ENCODE measurements at regions not wholly inside any gene's neighbourhood (a gene's known extent, or its start where the extent isn't known, plus 50 kb on each side); places are given as distances from the start of the nearest gene placed in this dataset.

GRCh38 chr12:107948391-107948945 is 174.0 kb downstream of the ASCL4 start:
- WGBS, 2 donors (ENCODE audit: extremely low coverage in 2 of 2, insufficient read length in 2 of 2, insufficient replicate concordance in 1 of 2) = no CpG with 5 or more reads among the region's 12 CpGs
- Histone ChIP-seq H3K4me3 (ENCODE audit: low read length in 2 of 2) (no peak overlapping the region), H3K9ac (ENCODE audit: low read depth, low read length, poor library complexity) (no peak overlapping the region), H2BK15ac (ENCODE audit: low read length) (no peak overlapping the region), H2AFZ (ENCODE audit: low read length) (no peak overlapping the region), H3K27ac (replicated peaks; ENCODE audit: low read length) (no peak overlapping the region), H3K18ac (ENCODE audit: low read length) (no peak overlapping the region), H2BK5ac (ENCODE audit: low read length) (no peak overlapping the region), H4K91ac (ENCODE audit: low read depth, low read length, poor library complexity) (no peak overlapping the region), H3K27me3 (ENCODE audit: control insufficient read depth in 3 of 3, insufficient read depth in 3 of 3, low read depth in 1 of 3, low read length in 3 of 3) (no peaks in the 10 kb centered on the region), H2BK120ac (ENCODE audit: low read depth, low read length) (no peak overlapping the region), H3K79me1 (ENCODE audit: low read depth, low read length) (no peaks in the 10 kb centered on the region), H4K8ac (ENCODE audit: low read depth, low read length) (no peak overlapping the region), H3K23ac (ENCODE audit: low read depth, low read length, poor library complexity) (no peak overlapping the region), H3K36me3 (replicated peaks in 1 of 2; ENCODE audit: control insufficient read depth in 2 of 2, insufficient read depth in 2 of 2, low read length in 2 of 2) (no peaks in the 10 kb centered on the region), H3K4ac (ENCODE audit: low read length) (no peak overlapping the region), H2AK5ac (ENCODE audit: low read depth, low read length) (no peak overlapping the region), H3K4me1 (ENCODE audit: control insufficient read depth in 2 of 2, insufficient read depth in 1 of 2, low read depth in 1 of 2, low read length in 2 of 2) (no peaks in the 10 kb centered on the region), H3K4me2 (ENCODE audit: insufficient read depth, low read length, poor library complexity, severe bottlenecking) (no peak overlapping the region), H3K9me3 (replicated peaks in 1 of 2; ENCODE audit: control insufficient read depth in 2 of 2, insufficient read depth in 1 of 2, low read depth in 1 of 2, low read length in 2 of 2) (no peaks in the 10 kb centered on the region), H3K14ac (ENCODE audit: low read length) (no peak overlapping the region), H2BK12ac (ENCODE audit: low read length) (no peak overlapping the region)
- DNase-seq (ENCODE audit: low spot score) = no peak

- no peaks in the 10 kb centered on the region for H3K36me3 ChIP-seq (replicated peaks in 1 of 2; ENCODE audit: control insufficient read depth in 2 of 2, insufficient read depth in 2 of 2, low read length in 2 of 2)
- H4K91ac ChIP-seq (ENCODE audit: low read depth, low read length, poor library complexity) = no peak overlapping the region
- H3K4me3 ChIP-seq (ENCODE audit: low read length in 2 of 2) = no peak overlapping the region
- H2BK5ac ChIP-seq (ENCODE audit: low read length) = no peak overlapping the region
- H2BK120ac ChIP-seq (ENCODE audit: low read depth, low read length) = no peak overlapping the region
- H3K9ac ChIP-seq (ENCODE audit: low read depth, low read length, poor library complexity) = no peak overlapping the region
- H3K4ac ChIP-seq (ENCODE audit: low read length) = no peak overlapping the region
- H2BK15ac ChIP-seq (ENCODE audit: low read length) = no peak overlapping the region
- no peak overlapping the region for H2AFZ ChIP-seq (ENCODE audit: low read length)
- H4K8ac ChIP-seq (ENCODE audit: low read depth, low read length) = no peak overlapping the region
- H3K4me2 ChIP-seq (ENCODE audit: insufficient read depth, low read length, poor library complexity, severe bottlenecking) = no peak overlapping the region
- no peaks in the 10 kb centered on the region for H3K4me1 ChIP-seq (ENCODE audit: control insufficient read depth in 2 of 2, insufficient read depth in 1 of 2, low read depth in 1 of 2, low read length in 2 of 2)
- H2AK5ac ChIP-seq (ENCODE audit: low read depth, low read length) = no peak overlapping the region
- peaks cover 0 to 3% (median 0%) of the 10 kb centered on the region in 3 experiments for H3K27me3 ChIP-seq (ENCODE audit: control insufficient read depth in 3 of 3, insufficient read depth in 3 of 3, low read depth in 1 of 3, low read length in 3 of 3)
- H3K18ac ChIP-seq (ENCODE audit: low read length) = no peak overlapping the region
- no CpG with 5 or more reads among the region's 2 CpGs for WGBS, 2 donors (ENCODE audit: extremely low coverage in 2 of 2, insufficient read length in 2 of 2, insufficient replicate concordance in 1 of 2)
- no peak overlapping the region for H3K27ac ChIP-seq (replicated peaks; ENCODE audit: low read length)
- no peaks in the 10 kb centered on the region for H3K9me3 ChIP-seq (replicated peaks in 1 of 2; ENCODE audit: control insufficient read depth in 2 of 2, insufficient read depth in 1 of 2, low read depth in 1 of 2, low read length in 2 of 2)
- H2BK12ac ChIP-seq (ENCODE audit: low read length) = no peak overlapping the region
- H3K23ac ChIP-seq (ENCODE audit: low read depth, low read length, poor library complexity) = no peak overlapping the region
- no peak overlapping the region for H3K14ac ChIP-seq (ENCODE audit: low read length)
- H3K79me1 ChIP-seq (ENCODE audit: low read depth, low read length) = no peaks in the 10 kb centered on the region
- no peak for DNase-seq (ENCODE audit: low spot score)
These were observed 176.5 kb downstream of the ASCL4 start for GRCh38 chr12:107951024-107951423.

- no peak overlapping the region for H2BK120ac ChIP-seq (ENCODE audit: low read depth, low read length)
- H3K4me1 ChIP-seq (ENCODE audit: control insufficient read depth in 2 of 2, insufficient read depth in 1 of 2, low read depth in 1 of 2, low read length in 2 of 2) = no peaks in the 10 kb centered on the region
- H3K9ac ChIP-seq (ENCODE audit: low read depth, low read length, poor library complexity) = no peak overlapping the region
- H2BK15ac ChIP-seq (ENCODE audit: low read length) = no peak overlapping the region
- no CpG with 5 or more reads among the region's 6 CpGs for WGBS, 2 donors (ENCODE audit: extremely low coverage in 2 of 2, insufficient read length in 2 of 2, insufficient replicate concordance in 1 of 2)
- H4K91ac ChIP-seq (ENCODE audit: low read depth, low read length, poor library complexity) = no peak overlapping the region
- no peak overlapping the region for H3K23ac ChIP-seq (ENCODE audit: low read depth, low read length, poor library complexity)
- H2AFZ ChIP-seq (ENCODE audit: low read length) = no peak overlapping the region
- H3K4me3 ChIP-seq (ENCODE audit: low read length in 2 of 2) = peak overlapping the region in 1 of 2 donors; percentile 35
- peaks cover 0 to 3% (median 0%) of the 10 kb centered on the region in 3 experiments for H3K27me3 ChIP-seq (ENCODE audit: control insufficient read depth in 3 of 3, insufficient read depth in 3 of 3, low read depth in 1 of 3, low read length in 3 of 3)
- H3K14ac ChIP-seq (ENCODE audit: low read length) = no peak overlapping the region
- H3K9me3 ChIP-seq (replicated peaks in 1 of 2; ENCODE audit: control insufficient read depth in 2 of 2, insufficient read depth in 1 of 2, low read depth in 1 of 2, low read length in 2 of 2) = no peaks in the 10 kb centered on the region
- H3K79me1 ChIP-seq (ENCODE audit: low read depth, low read length) = no peaks in the 10 kb centered on the region
- no peak overlapping the region for H3K27ac ChIP-seq (replicated peaks; ENCODE audit: low read length)
- H3K18ac ChIP-seq (ENCODE audit: low read length) = no peak overlapping the region
- H2BK5ac ChIP-seq (ENCODE audit: low read length) = no peak overlapping the region
- H2BK12ac ChIP-seq (ENCODE audit: low read length) = no peak overlapping the region
- no peak overlapping the region for H3K4me2 ChIP-seq (ENCODE audit: insufficient read depth, low read length, poor library complexity, severe bottlenecking)
- no peaks in the 10 kb centered on the region for H3K36me3 ChIP-seq (replicated peaks in 1 of 2; ENCODE audit: control insufficient read depth in 2 of 2, insufficient read depth in 2 of 2, low read length in 2 of 2)
- no peak for DNase-seq (ENCODE audit: low spot score)
- H3K4ac ChIP-seq (ENCODE audit: low read length) = no peak overlapping the region
- H4K8ac ChIP-seq (ENCODE audit: low read depth, low read length) = no peak overlapping the region
- no peak overlapping the region for H2AK5ac ChIP-seq (ENCODE audit: low read depth, low read length)
These were observed 173.0 kb upstream of the WSCD2 start for GRCh38 chr12:107955966-107956643.

DNA sequence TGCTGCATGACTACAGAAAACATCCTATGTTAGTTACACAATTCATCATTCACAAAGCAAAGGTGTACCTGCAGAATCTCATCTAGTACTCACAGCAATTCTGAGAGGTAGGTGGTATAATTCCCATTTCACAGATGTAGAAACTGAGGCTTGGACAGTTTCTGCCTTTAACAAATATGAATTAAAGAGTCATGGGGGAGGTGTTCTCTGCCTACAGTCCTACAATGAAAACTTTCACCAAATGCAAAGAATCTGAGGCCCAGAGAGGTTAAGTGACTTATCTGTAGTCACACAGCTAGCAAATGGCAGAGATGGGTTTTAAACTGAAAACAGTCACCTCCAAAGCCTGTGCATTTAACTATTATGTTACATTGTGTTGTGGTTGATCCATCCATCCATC is 171.6 kb upstream of the WSCD2 start:
- H3K14ac ChIP-seq (ENCODE audit: low read length) = no peak overlapping the region
- no peak overlapping the region for H4K8ac ChIP-seq (ENCODE audit: low read depth, low read length)
- H2AFZ ChIP-seq (ENCODE audit: low read length) = no peak overlapping the region
- H3K36me3 ChIP-seq (replicated peaks in 1 of 2; ENCODE audit: control insufficient read depth in 2 of 2, insufficient read depth in 2 of 2, low read length in 2 of 2) = no peaks in the 10 kb centered on the region
- no peak overlapping the region for H2BK120ac ChIP-seq (ENCODE audit: low read depth, low read length)
- no peak overlapping the region for H2AK5ac ChIP-seq (ENCODE audit: low read depth, low read length)
- no peak overlapping the region for H2BK15ac ChIP-seq (ENCODE audit: low read length)
- H3K27ac ChIP-seq (replicated peaks; ENCODE audit: low read length) = no peak overlapping the region
- no peak overlapping the region for H2BK12ac ChIP-seq (ENCODE audit: low read length)
- H3K23ac ChIP-seq (ENCODE audit: low read depth, low read length, poor library complexity) = no peak overlapping the region
- no peaks in the 10 kb centered on the region for H3K9me3 ChIP-seq (replicated peaks in 1 of 2; ENCODE audit: control insufficient read depth in 2 of 2, insufficient read depth in 1 of 2, low read depth in 1 of 2, low read length in 2 of 2)
- no peak overlapping the region for H3K4me2 ChIP-seq (ENCODE audit: insufficient read depth, low read length, poor library complexity, severe bottlenecking)
- H3K4ac ChIP-seq (ENCODE audit: low read length) = no peak overlapping the region
- H3K4me1 ChIP-seq (ENCODE audit: control insufficient read depth in 2 of 2, insufficient read depth in 1 of 2, low read depth in 1 of 2, low read length in 2 of 2) = no peaks in the 10 kb centered on the region
- no peak overlapping the region for H3K4me3 ChIP-seq (ENCODE audit: low read length in 2 of 2)
- H4K91ac ChIP-seq (ENCODE audit: low read depth, low read length, poor library complexity) = no peak overlapping the region
- H2BK5ac ChIP-seq (ENCODE audit: low read length) = no peak overlapping the region
- no peak overlapping the region for H3K18ac ChIP-seq (ENCODE audit: low read length)
- peaks cover 0 to 3% (median 0%) of the 10 kb centered on the region in 3 experiments for H3K27me3 ChIP-seq (ENCODE audit: control insufficient read depth in 3 of 3, insufficient read depth in 3 of 3, low read depth in 1 of 3, low read length in 3 of 3)
- no peaks in the 10 kb centered on the region for H3K79me1 ChIP-seq (ENCODE audit: low read depth, low read length)
- no peak for DNase-seq (ENCODE audit: low spot score)
- H3K9ac ChIP-seq (ENCODE audit: low read depth, low read length, poor library complexity) = no peak overlapping the region
